AG04449 (cell line): ENCODE measurements at regions not wholly inside any gene's neighbourhood (a gene's known extent, or its start where the extent isn't known, plus 50 kb on each side); places are given as distances from the start of the nearest gene placed in this dataset.

Experiments used
- CTCF ChIA-PET: fragments of 350-600 bp; formaldehyde crosslinking; extraction: SDS; loops from one replicate; lab custom pipeline; 2021; ENCODE audit warnings: antibody characterized with exemption; lab: Yijun Ruan, JAX
- POLR2A ChIA-PET: fragments of 400-600, 350-600 bp; formaldehyde crosslinking; extraction: SDS; loops from one replicate; lab custom pipeline; 2020; ENCODE audit warnings: antibody characterized with exemption, inconsistent platforms; lab: Yijun Ruan, JAX
- DNase-seq: peaks from one replicate; pipeline ENCODE4 v3.0.0-alpha.2; 2010; ENCODE audit warnings: low read depth, low spot score
- H3K4me3 ChIP-seq: 2 replicates; pipeline ENCODE4 v1.5.1; 2011; ENCODE audit warnings: low read depth, mild to moderate bottlenecking, control low read depth, low read length
- CTCF ChIP-seq: IDR thresholded peaks from one replicate; pipeline ENCODE4 v1.5.1; 2011; ENCODE audit warnings: mild to moderate bottlenecking, moderate library complexity, low read length, control low read depth, inconsistent platforms; ENCODE audit not compliant: insufficient read depth; ENCODE audit errors: missing control alignments

DNA sequence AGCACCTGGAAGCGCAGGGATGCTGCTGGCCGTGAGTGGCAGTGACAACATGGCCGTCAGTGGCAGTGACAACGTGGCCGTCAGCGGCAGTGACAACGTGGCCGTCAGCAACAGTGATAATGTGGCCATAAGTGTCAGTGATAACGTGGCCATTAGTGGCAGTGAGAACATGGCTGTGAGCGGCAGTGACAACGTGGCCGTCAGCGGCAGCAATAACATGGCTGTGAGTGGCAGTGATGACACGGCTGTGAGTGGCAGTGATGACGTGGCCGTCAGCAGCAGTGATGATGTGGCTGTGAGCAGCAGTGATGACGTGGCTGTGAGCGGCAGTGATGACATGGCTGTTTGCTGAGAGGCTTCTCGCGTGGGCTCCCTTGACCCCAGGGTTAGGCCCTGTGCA, 169.8 kb downstream of the ERMARD start:
- no peak for DNase-seq
- ChIA-PET POLR2A (no interaction called here), CTCF (no interaction called here)
- no peak overlapping the region for H3K4me3 ChIP-seq
- TF ChIP-seq CTCF, result no peak

- no peak for DNase-seq
- ChIA-PET CTCF (no interaction called here), POLR2A (no interaction called here)
- no peak for TF ChIP-seq CTCF
- no peak overlapping the region for H3K4me3 ChIP-seq
Measured at GRCh38 chr6:169920359-169921020, 169.1 kb downstream of the ERMARD start.

GRCh38 chr6:169918954-169919549, 167.6 kb downstream of the ERMARD start:
- CTCF ChIA-PET, result no interaction called here
- no peak overlapping the region for H3K4me3 ChIP-seq

GRCh38 chr6:169918239-169918953, 167.0 kb downstream of the ERMARD start:
- H3K4me3 ChIP-seq, result no peak overlapping the region
- ChIA-PET CTCF (no interaction called here), POLR2A (no interaction called here)
- DNase-seq, result no peak
- no peak for TF ChIP-seq CTCF

More at GRCh38 chr6:169918954-169919549, 167.6 kb downstream of the ERMARD start:
- TF ChIP-seq CTCF, result no peak
- POLR2A ChIA-PET, result no interaction called here
- DNase-seq, result no peak

DNA sequence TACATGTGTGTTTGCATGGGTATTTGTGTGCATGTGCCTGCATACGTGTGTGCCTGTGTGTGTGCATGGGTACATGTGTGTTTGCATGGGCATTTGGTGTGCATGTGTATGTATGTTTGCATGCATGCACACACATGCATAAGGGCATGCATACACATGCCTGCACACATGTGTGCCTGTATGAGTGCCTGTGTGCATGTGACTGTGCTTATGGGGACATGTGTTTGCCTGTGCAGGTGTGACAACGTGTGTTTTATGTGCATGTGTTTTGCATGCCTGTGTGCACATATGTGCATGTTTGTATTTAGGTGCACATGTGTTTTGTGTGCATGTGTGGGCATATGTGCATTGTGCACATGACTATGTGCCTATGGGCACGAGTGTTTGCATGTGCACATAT, 165.7 kb downstream of the ERMARD start:
- TF ChIP-seq CTCF, result no peak
- CTCF ChIA-PET, result no interaction called here
- POLR2A ChIA-PET, result no interaction called here
- no peak overlapping the region for H3K4me3 ChIP-seq
- DNase-seq, result no peak
